PC-3 (cell line): ENCODE measurements at regions not wholly inside any gene's neighbourhood (a gene's known extent, or its start where the extent isn't known, plus 50 kb on each side); places are given as distances from the start of the nearest gene placed in this dataset.

Experiments
- ATAC-seq: fragments of 200-7000 bp; cut with Tn5 transposase; 2 replicates; pipeline ENCODE4 v1.9.1; 2020; ENCODE audit warnings: mild to moderate bottlenecking, moderate library complexity
- BruUV-seq: library from RNA; stranded (reverse); fragments of 400-500 nt; replicated peaks from 2 replicates; lab custom pipeline; 2021; lab: Mats Ljungman, UMichigan
- CTCF ChIA-PET: fragments of 300-600 bp; sonication (Branson Sonifier 250); formaldehyde crosslinking; loops from one replicate; lab custom pipeline; 2022; ENCODE audit warnings: antibody characterized with exemption; lab: Charles Lee
- POLR2A ChIA-PET: fragments of 300-600 bp; sonication (Branson Sonifier 250); formaldehyde crosslinking; loops from one replicate; lab custom pipeline; 2022; ENCODE audit warnings: antibody characterized with exemption; ENCODE audit not compliant: unreplicated experiment; lab: Charles Lee
- DNase-seq: peaks from one replicate; pipeline ENCODE4 v3.0.0-alpha.2; 2015
- H2AFZ ChIP-seq: fragments of 300-600 bp; sonication (generic); 2 replicates; pipeline ENCODE4 v1.6.0; 2016; ENCODE audit warnings: antibody characterized with exemption, low read length
- H3F3A ChIP-seq: fragments of 300-600 bp; sonication (generic); one replicate; pipeline ENCODE4 v1.6.0; 2017; ENCODE audit warnings: antibody characterized with exemption, low read length, control low read depth, mild to moderate bottlenecking; ENCODE audit not compliant: unreplicated experiment
- H3K27ac ChIP-seq: fragments of 300-600 bp; sonication (generic); 2 replicates; pipeline ENCODE4 v1.5.1; 2016; ENCODE audit warnings: mild to moderate bottlenecking, low read length
- H3K27me3 ChIP-seq: fragments of 300-600 bp; sonication (generic); 2 replicates; pipeline ENCODE4 v1.6.1; 2016; ENCODE audit warnings: low read length, mixed read lengths
- H3K36me3 ChIP-seq: fragments of 300-600 bp; sonication (generic); 2 replicates; pipeline ENCODE4 v1.6.1; 2016; ENCODE audit warnings: low read depth, mixed run types, low read length, mixed read lengths
- H3K4me1 ChIP-seq: fragments of 300-600 bp; sonication (generic); 2 replicates; pipeline ENCODE4 v1.5.1; 2016; ENCODE audit warnings: low read length; ENCODE audit not compliant: insufficient read depth
- H3K4me2 ChIP-seq: fragments of 300-600 bp; sonication (generic); 2 replicates; pipeline ENCODE4 v1.6.0; 2016; ENCODE audit warnings: low read length
- H3K4me3 ChIP-seq: fragments of 300-600 bp; sonication (generic); 2 replicates; pipeline ENCODE4 v1.5.1; 2016; ENCODE audit warnings: mild to moderate bottlenecking, low read length, mixed read lengths
- H3K79me2 ChIP-seq: fragments of 300-600 bp; sonication (generic); 2 replicates; pipeline ENCODE4 v1.6.1; 2017; ENCODE audit warnings: low read length, mixed read lengths
- H3K9ac ChIP-seq: fragments of 300-600 bp; sonication (generic); 2 replicates; pipeline ENCODE4 v1.6.0; 2016; ENCODE audit warnings: mild to moderate bottlenecking, low read length
- H3K9me2 ChIP-seq: fragments of 300-600 bp; sonication (generic); replicated peaks from 2 replicates; pipeline ENCODE4 v1.6.1; 2016; ENCODE audit warnings: mixed run types, low read length, mixed read lengths
- H3K9me3 ChIP-seq: fragments of 300-600 bp; sonication (generic); 2 replicates; pipeline ENCODE4 v1.6.1; 2016; ENCODE audit warnings: low read length, mixed read lengths
- H4K20me1 ChIP-seq: fragments of 300-600 bp; sonication (generic); 2 replicates; pipeline ENCODE4 v1.6.1; 2016; ENCODE audit warnings: low read length, mixed read lengths
- CTCF ChIP-seq: fragments of 300-600 bp; sonication (generic); conservative IDR thresholded peaks from 2 replicates; pipeline ENCODE4 v1.5.1; 2017; ENCODE audit warnings: antibody characterized with exemption, low read depth, mild to moderate bottlenecking, low read length
- EZH2 ChIP-seq: fragments of 300-600 bp; sonication (generic); IDR thresholded peaks from one replicate; pipeline ENCODE4 v1.6.1; 2017; ENCODE audit warnings: antibody characterized with exemption, mild to moderate bottlenecking, low read length; ENCODE audit not compliant: unreplicated experiment
- EZH2phosphoT487 ChIP-seq: fragments of 300-600 bp; sonication (generic); IDR thresholded peaks from 2 replicates; pipeline ENCODE4 v1.6.1; 2018; ENCODE audit warnings: mild to moderate bottlenecking, antibody characterized with exemption, low read length, borderline replicate concordance
- intact Hi-C: fragments of 100-400 bp; cut with micrococcal nuclease; formaldehyde crosslinking; loops from 2 replicates; pipeline ENCODE4 v1.9.0; 2023

DNA sequence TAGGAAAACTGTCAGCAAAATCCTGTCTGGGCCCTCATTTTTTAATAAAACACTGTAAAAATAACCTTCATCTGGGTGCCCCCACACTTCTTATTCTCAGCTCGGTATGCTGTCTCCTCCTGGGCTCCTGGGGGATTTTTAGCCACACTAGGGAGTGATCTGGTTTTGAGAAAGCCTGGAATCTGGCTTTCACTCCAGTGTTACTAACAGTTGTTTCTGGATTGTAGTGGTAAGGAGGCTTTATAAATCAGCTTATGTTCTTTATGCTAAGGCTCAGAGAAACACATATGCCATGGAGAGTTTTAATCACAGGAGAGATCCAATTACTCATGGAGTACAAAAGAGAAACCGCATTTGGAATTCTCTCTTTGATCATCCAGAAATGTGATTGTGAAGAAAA, 744.3 kb upstream of the SOX11 start:
- Histone ChIP-seq H3K4me1 (no peaks in the 10 kb centered on the region), H3K36me3 (no peaks in the 10 kb centered on the region), H3K9ac (no peak overlapping the region), H2AFZ (no peak overlapping the region), H3K79me2 (no peaks in the 10 kb centered on the region), H3K27me3 (no peaks in the 10 kb centered on the region), H3K9me3 (no peaks in the 10 kb centered on the region), H3K4me3 (no peak overlapping the region), H4K20me1 (no peaks in the 10 kb centered on the region), H3K27ac (no peak overlapping the region), H3F3A (no peaks in the 10 kb centered on the region), H3K4me2 (no peak overlapping the region), H3K9me2 (no peaks in the 10 kb centered on the region)
- ChIA-PET CTCF (no interaction called here), POLR2A (no interaction called here)
- intact Hi-C loops: no loop called here
- TF ChIP-seq CTCF: no peak
- TF ChIP-seq EZH2: no peak
- TF ChIP-seq EZH2phosphoT487: no peak
- DNase-seq (no peak), ATAC-seq (no peak)
- BruUV-seq: no TSS peak

- H4K20me1 ChIP-seq: no peaks in the 10 kb centered on the region
- POLR2A ChIA-PET: no interaction called here
- DNase-seq (no peak), ATAC-seq (no peak)
- no peaks in the 10 kb centered on the region for H3K27me3 ChIP-seq
- BruUV-seq: no TSS peak
- H3K79me2 ChIP-seq: no peaks in the 10 kb centered on the region
- no peak overlapping the region for H3K9ac ChIP-seq
- CTCF ChIA-PET: no interaction called here
- H3F3A ChIP-seq: no peaks in the 10 kb centered on the region
- H3K9me3 ChIP-seq: no peaks in the 10 kb centered on the region
- H3K4me2 ChIP-seq: no peak overlapping the region
- intact Hi-C loops: no loop called here
- H3K4me3 ChIP-seq: no peak overlapping the region
- H3K9me2 ChIP-seq: no peaks in the 10 kb centered on the region
- no peak overlapping the region for H2AFZ ChIP-seq
- no peaks in the 10 kb centered on the region for H3K36me3 ChIP-seq
- no peak for TF ChIP-seq EZH2
- no peaks in the 10 kb centered on the region for H3K4me1 ChIP-seq
- no peak overlapping the region for H3K27ac ChIP-seq
Observed at GRCh38 chr2:4951368-4951767, 740.8 kb upstream of the SOX11 start.

GRCh38 chr2:4959219-4959618, 733.0 kb upstream of the SOX11 start:
- H2AFZ ChIP-seq: no peak overlapping the region
- ChIA-PET POLR2A (no interaction called here), CTCF (no interaction called here)
- H3K36me3 ChIP-seq: no peaks in the 10 kb centered on the region
- H3K9me2 ChIP-seq: no peaks in the 10 kb centered on the region
- H3K4me2 ChIP-seq: no peak overlapping the region
- TF ChIP-seq CTCF: no peak
- TF ChIP-seq EZH2: no peak
- TF ChIP-seq EZH2phosphoT487: no peak
- no peaks in the 10 kb centered on the region for H3K9me3 ChIP-seq
- no TSS peak for BruUV-seq
- H3F3A ChIP-seq: no peaks in the 10 kb centered on the region
- H3K79me2 ChIP-seq: no peaks in the 10 kb centered on the region
- H3K27ac ChIP-seq: no peak overlapping the region
- ATAC-seq (no peak), DNase-seq (no peak)
- no peaks in the 10 kb centered on the region for H4K20me1 ChIP-seq
- H3K4me3 ChIP-seq: no peak overlapping the region
- intact Hi-C loops: no loop called here
- H3K27me3 ChIP-seq: no peaks in the 10 kb centered on the region
- H3K4me1 ChIP-seq: no peaks in the 10 kb centered on the region
- H3K9ac ChIP-seq: no peak overlapping the region
